Muscle of back (tissue), 3 donors: ENCODE measurements at regions not wholly inside any gene's neighbourhood (a gene's known extent, or its start where the extent isn't known, plus 50 kb on each side); places are given as distances from the start of the nearest gene placed in this dataset.

Experiments used
- DNase-seq, 3 donors: peaks; one replicate each; pipeline versions ENCODE4 v3.0.0 to v3.0.0-alpha.2; 2013

GRCh38 chr12:27382924-27383323 lies 50.3 kb downstream of the BMAL2 start:
- no peak for DNase-seq

- DNase-seq = peak; percentile 33 to 56 (median 48)
Measured at GRCh38 chr12:27383429-27384260, 51.0 kb downstream of the BMAL2 start.

- no peak for DNase-seq
Measured at GRCh38 chr12:27384261-27384590, 51.6 kb downstream of the BMAL2 start.

GRCh38 chr12:27385766-27386564 lies 53.3 kb downstream of the BMAL2 start:
- no peak for DNase-seq

GRCh38 chr12:27387473-27387872 lies 54.8 kb downstream of the BMAL2 start:
- no peak for DNase-seq

GRCh38 chr12:27388650-27389049 lies 56.0 kb downstream of the BMAL2 start:
- no peak for DNase-seq

- DNase-seq = no peak
Measured at GRCh38 chr12:27394676-27395075, 51.9 kb upstream of the SMCO2 start.

- no peak for DNase-seq
Measured at GRCh38 chr12:27396216-27396815, 50.2 kb upstream of the SMCO2 start.
